Naive thymus-derived CD4-positive, alpha-beta T cell (primary cell): ENCODE measurements at regions not wholly inside any gene's neighbourhood (a gene's known extent, or its start where the extent isn't known, plus 50 kb on each side); places are given as distances from the start of the nearest gene placed in this dataset.

ENCODE experiments used
- ATAC-seq: fragments of 150-1000 bp; cut with Tn5 transposase; 2 replicates; pipeline ENCODE4 v1.10.0; 2021; ENCODE audit warnings: mild to moderate bottlenecking, moderate library complexity
- CTCF ChIA-PET: fragments of 350-600 bp; sonication (Branson Sonifier 250); formaldehyde crosslinking; loops from one replicate; lab custom pipeline; 2021; ENCODE audit warnings: antibody characterized with exemption; lab: Charles Lee
- POLR2A ChIA-PET: fragments of 350-600 bp; sonication (Branson Sonifier 250); formaldehyde crosslinking; loops from one replicate; lab custom pipeline; 2021; ENCODE audit warnings: antibody characterized with exemption, inconsistent platforms; lab: Charles Lee
- DNase-seq, 9 donors: peaks; one replicate each; pipeline versions ENCODE4 v3.0.0 to v3.0.0-alpha.2; 2020 to 2022; ENCODE audit warnings: mixed read lengths in 1 of 9
- H3K27ac ChIP-seq: one replicate; pipeline ENCODE4 v1.7.0; 2013; ENCODE audit warnings: mild to moderate bottlenecking, low read depth, low read length, moderate library complexity
- H3K27me3 ChIP-seq, 2 donors: one replicate each; pipeline ENCODE4 v1.7.0; 2013; ENCODE audit warnings: low read length in 2 of 2, mild to moderate bottlenecking in 2 of 2, moderate library complexity in 2 of 2; ENCODE audit not compliant: control insufficient read depth in 2 of 2, insufficient read depth in 2 of 2
- H3K36me3 ChIP-seq, 3 experiments: 1 replicate in 2 of 3; 2 replicates in 1 of 3; pipeline ENCODE4 v1.7.0; 2013; ENCODE audit warnings: low read length in 3 of 3, mild to moderate bottlenecking in 3 of 3, moderate library complexity in 1 of 3; ENCODE audit not compliant: insufficient read depth in 3 of 3, control insufficient read depth in 2 of 3
- H3K4me1 ChIP-seq, 2 donors: one replicate each; pipeline ENCODE4 v1.7.0; 2013; ENCODE audit warnings: low read length in 2 of 2, mild to moderate bottlenecking in 2 of 2, moderate library complexity in 1 of 2; ENCODE audit not compliant: control insufficient read depth in 2 of 2, insufficient read depth in 2 of 2
- H3K4me3 ChIP-seq: 2 replicates; pipeline ENCODE4 v1.7.0; 2013; ENCODE audit warnings: mild to moderate bottlenecking, low read length
- H3K9me3 ChIP-seq, 3 experiments: 1 replicate in 2 of 3; 2 replicates in 1 of 3; pipeline ENCODE4 v1.7.0; 2013; ENCODE audit warnings: low read length in 3 of 3; ENCODE audit not compliant: control insufficient read depth in 2 of 3
- H3K27ac Mint-ChIP-seq, 9 donors: one replicate each; pipeline ENCODE4 v1.8.0; 2020 to 2022; ENCODE audit warnings: mixed read lengths in 9 of 9, mild to moderate bottlenecking in 8 of 9, moderate library complexity in 5 of 9, inconsistent platforms in 2 of 9
- H3K27me3 Mint-ChIP-seq, 5 donors: one replicate each; pipeline ENCODE4 v1.8.0; 2021 to 2022; ENCODE audit warnings: mixed read lengths in 5 of 5, mild to moderate bottlenecking in 1 of 5
- H3K36me3 Mint-ChIP-seq, 5 donors: one replicate each; pipeline ENCODE4 v1.8.0; 2020 to 2022; ENCODE audit warnings: mixed read lengths in 5 of 5, mild to moderate bottlenecking in 3 of 5, inconsistent platforms in 1 of 5
- H3K4me1 Mint-ChIP-seq, 7 donors: one replicate each; pipeline ENCODE4 v1.8.0; 2020 to 2022; ENCODE audit warnings: mixed read lengths in 7 of 7, mild to moderate bottlenecking in 3 of 7, inconsistent platforms in 1 of 7
- H3K4me3 Mint-ChIP-seq, 10 donors: one replicate each; pipeline ENCODE4 v1.8.0; 2020 to 2022; ENCODE audit warnings: mild to moderate bottlenecking in 10 of 10, mixed read lengths in 10 of 10, moderate library complexity in 6 of 10, inconsistent platforms in 2 of 10
- H3K9me3 Mint-ChIP-seq, 11 donors: one replicate each; pipeline ENCODE4 v1.8.0; 2020 to 2022; ENCODE audit warnings: mixed read lengths in 11 of 11, mild to moderate bottlenecking in 4 of 11, inconsistent platforms in 1 of 11, moderate library complexity in 1 of 11
- intact Hi-C, 2 donors: fragments of 100-400 bp; cut with micrococcal nuclease; formaldehyde crosslinking; loops; one replicate each; pipeline ENCODE4 v1.15.1; 2023

- Mint-ChIP-seq H3K36me3 (peaks cover 0 to 12% (median 0%) of the 10 kb centered on the region in 5 donors), H3K4me1 (peaks cover 0 to 8% (median 4%) of the 10 kb centered on the region in 7 donors), H3K4me3 (no peak overlapping the region), H3K27me3 (peaks cover 0 to 35% (median 0%) of the 10 kb centered on the region in 5 donors), H3K27ac (peak overlapping the region in 2 of 9 donors; percentile 30 to 41), H3K9me3 (peaks cover 0 to 8% (median 0%) of the 10 kb centered on the region in 11 donors)
- CTCF ChIA-PET: no interaction called here
- Histone ChIP-seq H3K9me3 (no peaks in the 10 kb centered on the region), H3K27ac (no peak overlapping the region), H3K36me3 (no peaks in the 10 kb centered on the region), H3K4me1 (no peaks in the 10 kb centered on the region), H3K27me3 (no peaks in the 10 kb centered on the region), H3K4me3 (no peak overlapping the region)
- intact Hi-C loops: no loop called here
- DNase-seq (no peak), ATAC-seq (no peak)
- POLR2A ChIA-PET: no interaction called here
Measured at GRCh38 chr7:36802459-36803135, 78.3 kb upstream of the AOAH start.

DNA sequence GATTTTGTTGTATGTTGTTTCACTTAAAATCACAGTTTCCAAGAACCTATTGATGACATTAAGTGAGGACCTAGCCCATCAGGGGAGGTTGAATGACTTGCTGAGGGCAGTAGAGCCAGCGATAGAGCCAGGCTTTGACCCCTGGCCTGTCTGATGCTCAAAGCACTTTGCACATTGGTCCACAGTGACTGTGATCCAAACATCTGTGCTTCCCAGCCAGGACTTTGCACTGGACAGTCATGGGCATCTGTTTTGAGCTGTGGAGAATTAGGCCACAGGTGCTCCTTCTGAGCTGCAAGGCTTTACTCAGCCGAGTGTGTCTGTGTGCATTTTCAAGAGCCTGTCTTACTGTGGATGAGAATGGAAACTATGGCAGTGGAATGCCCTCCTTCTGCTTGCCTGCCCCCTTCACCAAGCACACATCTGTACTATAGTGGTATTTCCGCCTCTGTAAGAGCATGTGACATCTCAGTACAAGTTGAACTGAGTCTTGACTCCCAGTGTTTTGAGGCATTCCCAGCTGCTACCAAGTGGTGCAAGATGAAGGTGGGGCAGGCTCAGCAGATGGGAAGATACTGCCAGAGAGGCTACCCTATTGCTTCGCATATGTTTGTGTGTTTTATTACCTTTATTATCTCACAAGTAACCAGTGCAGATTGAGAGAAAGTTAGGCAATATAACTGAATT is 72.7 kb upstream of the AOAH start:
- Histone ChIP-seq H3K27me3 (no peaks in the 10 kb centered on the region), H3K9me3 (no peaks in the 10 kb centered on the region), H3K27ac (no peak overlapping the region), H3K36me3 (no peaks in the 10 kb centered on the region), H3K4me3 (no peak overlapping the region), H3K4me1 (peaks cover 5 to 14% of the 10 kb centered on the region in 2 donors)
- Mint-ChIP-seq H3K4me3 (no peak overlapping the region), H3K36me3 (peaks cover 0 to 7% (median 0%) of the 10 kb centered on the region in 5 donors), H3K4me1 (peaks cover 9 to 36% (median 24%) of the 10 kb centered on the region in 7 donors), H3K9me3 (peaks cover 0 to 7% (median 0%) of the 10 kb centered on the region in 11 donors), H3K27me3 (peaks cover 0 to 8% (median 0%) of the 10 kb centered on the region in 5 donors), H3K27ac (peak overlapping the region in 2 of 9 donors; percentile 9 to 25)
- intact Hi-C loops: no loop called here
- no peak for DNase-seq
- ATAC-seq: no peak
- ChIA-PET POLR2A (no interaction called here), CTCF (no interaction called here)

DNA sequence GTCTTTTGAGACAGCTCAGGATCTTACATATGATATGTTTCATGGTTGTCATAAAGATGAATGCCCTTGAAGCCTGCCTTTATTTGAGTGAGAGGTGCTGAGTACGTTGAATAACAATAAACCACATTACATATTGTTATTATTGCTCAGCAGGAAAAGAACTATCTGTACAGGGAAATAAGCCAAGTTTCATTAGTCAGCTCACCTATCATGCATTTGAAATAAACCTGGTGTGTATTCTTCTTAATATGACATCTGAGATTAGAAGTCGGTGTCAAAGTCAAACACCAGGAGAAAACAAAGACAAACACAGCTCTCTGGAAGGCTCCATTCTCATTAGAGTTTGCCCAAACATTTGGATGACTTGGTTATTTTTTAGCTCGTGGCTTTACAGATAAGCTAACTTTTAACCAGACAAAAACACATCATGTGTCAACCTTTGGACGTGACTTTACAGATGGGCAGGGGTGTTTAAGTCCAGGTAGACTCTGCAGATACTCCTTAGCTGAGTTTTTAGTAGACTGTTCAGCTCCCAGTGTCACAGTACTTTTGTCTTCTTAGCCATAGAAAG is 71.2 kb upstream of the AOAH start:
- H3K36me3 ChIP-seq: no peaks in the 10 kb centered on the region
- peak in 2 of 9 donors; percentile 36 to 50 for DNase-seq
- ChIA-PET CTCF (interaction anchor here (0.9 to 1.0 kb wide), 2 partner anchors 60 to 68 kb away, joined by 3 to 4 read pairs; no protein-coding TSS in a partner anchor), POLR2A (interaction anchor here (0.9 kb wide), 1 partner anchor 15 kb away, joined by 5 read pairs; no protein-coding TSS in a partner anchor)
- peaks cover 15 to 51% (median 36%) of the 10 kb centered on the region in 7 donors for H3K4me1 Mint-ChIP-seq
- H3K27me3 Mint-ChIP-seq: peaks cover 0 to 2% (median 0%) of the 10 kb centered on the region in 5 donors
- H3K4me3 ChIP-seq: no peak overlapping the region
- no peak overlapping the region for H3K27ac ChIP-seq
- peak overlapping the region in 1 of 10 donors; percentile 15 for H3K4me3 Mint-ChIP-seq
- peaks cover 0 to 9% (median 0%) of the 10 kb centered on the region in 5 donors for H3K36me3 Mint-ChIP-seq
- intact Hi-C loops: no loop called here
- no peaks in the 10 kb centered on the region for H3K27me3 ChIP-seq
- ATAC-seq: peak; percentile 24
- peak overlapping the region in 6 of 9 donors; percentile 24 to 83 (median 68) for H3K27ac Mint-ChIP-seq
- H3K9me3 ChIP-seq: no peaks in the 10 kb centered on the region
- H3K4me1 ChIP-seq: peaks cover 9 to 20% of the 10 kb centered on the region in 2 donors
- peaks cover 0 to 8% (median 0%) of the 10 kb centered on the region in 11 donors for H3K9me3 Mint-ChIP-seq

GRCh38 chr7:36794689-36795088 is 70.4 kb upstream of the AOAH start:
- Histone ChIP-seq H3K4me3 (no peak overlapping the region), H3K36me3 (no peaks in the 10 kb centered on the region), H3K27ac (no peak overlapping the region), H3K27me3 (no peaks in the 10 kb centered on the region), H3K4me1 (peaks cover 17 to 29% of the 10 kb centered on the region in 2 donors), H3K9me3 (no peaks in the 10 kb centered on the region)
- ATAC-seq (no peak), DNase-seq (no peak)
- H3K27me3 Mint-ChIP-seq: no peaks in the 10 kb centered on the region
- H3K4me1 Mint-ChIP-seq: peaks cover 23 to 59% (median 44%) of the 10 kb centered on the region in 7 donors
- POLR2A ChIA-PET: interaction anchor here (0.9 kb wide), 1 partner anchor 14 kb away, joined by 5 read pairs; no protein-coding TSS in a partner anchor
- H3K9me3 Mint-ChIP-seq: peaks cover 0 to 8% (median 0%) of the 10 kb centered on the region in 11 donors
- H3K4me3 Mint-ChIP-seq: no peak overlapping the region
- CTCF ChIA-PET: interaction anchor here (0.9 to 1.0 kb wide), 3 partner anchors 60 to 124 kb away, joined by 3 to 4 read pairs (median 3); no protein-coding TSS in a partner anchor
- H3K27ac Mint-ChIP-seq: peak overlapping the region in 6 of 9 donors; percentile 37 to 76 (median 58)
- intact Hi-C loops: no loop called here
- H3K36me3 Mint-ChIP-seq: peaks cover 0 to 10% (median 0%) of the 10 kb centered on the region in 5 donors

DNA sequence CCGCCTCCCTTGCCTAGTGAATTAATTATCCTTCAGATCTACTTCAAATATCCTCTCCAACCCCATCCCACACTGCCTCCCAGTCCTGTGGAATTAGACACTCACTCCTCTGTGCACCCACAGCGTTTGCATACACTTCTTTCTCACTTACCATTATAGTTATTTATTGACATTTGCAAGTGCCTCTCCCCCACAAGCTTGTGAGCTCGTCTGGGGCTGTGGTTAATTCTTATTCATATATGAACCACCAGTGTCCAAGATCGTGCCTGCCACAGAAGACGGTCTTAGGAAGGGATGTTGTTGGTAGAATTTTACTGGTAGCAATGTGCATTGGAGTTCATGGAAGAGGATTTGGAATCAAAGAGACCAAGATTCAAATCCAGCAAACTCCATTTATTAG is 68.1 kb upstream of the AOAH start:
- ChIA-PET CTCF (no interaction called here), POLR2A (no interaction called here)
- no peaks in the 10 kb centered on the region for H3K27me3 Mint-ChIP-seq
- peaks cover 42 to 82% (median 66%) of the 10 kb centered on the region in 7 donors for H3K4me1 Mint-ChIP-seq
- peaks cover 38 to 48% of the 10 kb centered on the region in 2 donors for H3K4me1 ChIP-seq
- no peak for ATAC-seq
- peaks cover 0 to 17% (median 0%) of the 10 kb centered on the region in 5 donors for H3K36me3 Mint-ChIP-seq
- H3K9me3 Mint-ChIP-seq: peaks cover 0 to 10% (median 0%) of the 10 kb centered on the region in 11 donors
- no peaks in the 10 kb centered on the region for H3K9me3 ChIP-seq
- intact Hi-C loops: no loop called here
- H3K27me3 ChIP-seq: no peaks in the 10 kb centered on the region
- peak overlapping the region in 7 of 9 donors; percentile 20 to 90 (median 76) for H3K27ac Mint-ChIP-seq
- H3K4me3 ChIP-seq: no peak overlapping the region
- H3K4me3 Mint-ChIP-seq: no peak overlapping the region
- DNase-seq: no peak
- H3K27ac ChIP-seq: no peak overlapping the region
- H3K36me3 ChIP-seq: no peaks in the 10 kb centered on the region

- DNase-seq (peak in 5 of 9 donors; percentile 29 to 61 (median 58)), ATAC-seq (peak; percentile 37)
- peak overlapping the region in 9 of 10 donors; percentile 1 to 67 (median 51) for H3K4me3 Mint-ChIP-seq
- H3K9me3 ChIP-seq: no peaks in the 10 kb centered on the region
- H3K36me3 Mint-ChIP-seq: peaks cover 0 to 17% (median 0%) of the 10 kb centered on the region in 5 donors
- peaks cover 53 to 82% (median 76%) of the 10 kb centered on the region in 7 donors for H3K4me1 Mint-ChIP-seq
- no peaks in the 10 kb centered on the region for H3K27me3 ChIP-seq
- H3K4me3 ChIP-seq: no peak overlapping the region
- no peaks in the 10 kb centered on the region for H3K27me3 Mint-ChIP-seq
- no peaks in the 10 kb centered on the region for H3K36me3 ChIP-seq
- ChIA-PET POLR2A (no interaction called here), CTCF (interaction anchor here (3.0 kb wide), 1 partner anchor 12 kb away, joined by 11 read pairs; no protein-coding TSS in a partner anchor)
- peaks cover 45 to 59% of the 10 kb centered on the region in 2 donors for H3K4me1 ChIP-seq
- intact Hi-C loops: loop anchor here in 1 of 2 donors (2.0 kb wide), 1 partner anchor 14 kb away; no protein-coding TSS in a partner anchor
- H3K9me3 Mint-ChIP-seq: peaks cover 0 to 12% (median 0%) of the 10 kb centered on the region in 11 donors
- H3K27ac ChIP-seq: peak overlapping the region; percentile 2
- H3K27ac Mint-ChIP-seq: peak overlapping the region; percentile 35 to 93 (median 77)
Measured at GRCh38 chr7:36790311-36790787, 66.1 kb upstream of the AOAH start.
